Activated naive CD8-positive, alpha-beta T cell treated with anti-CD3 and anti-CD28 coated beads, Interleukin-2, amount 10 ng/mL, durations not matched to agents 7 days and 5 days (primary cell): ENCODE measurements at regions not wholly inside any gene's neighbourhood (a gene's known extent, or its start where the extent isn't known, plus 50 kb on each side); places are given as distances from the start of the nearest gene placed in this dataset.
A peak's percentile ranks its signal among the peaks of the same experiment; 100 is the strongest.
"Not testable (repeated sequence)": the region's sequence is repeated elsewhere in the genome, so short reads cannot be mapped to it uniquely, and the experiment has no call there.

Experiments used
- ATAC-seq: fragments of 150-1000 bp; cut with Tn5 transposase; one replicate; pipeline ENCODE4 v1.10.0; 2021; ENCODE audit warnings: low read depth, moderate library complexity
- POLR2A ChIA-PET: fragments of 350-600 bp; sonication (Branson Sonifier 250); formaldehyde crosslinking; loops from one replicate; lab custom pipeline; 2021; ENCODE audit warnings: antibody characterized with exemption; lab: Charles Lee
- DNase-seq: peaks from one replicate; pipeline ENCODE4 v3.0.0; 2021
- H3K27ac Mint-ChIP-seq: one replicate; pipeline ENCODE4 v1.8.0; 2022; ENCODE audit warnings: mild to moderate bottlenecking, mixed read lengths
- H3K27me3 Mint-ChIP-seq: one replicate; pipeline ENCODE4 v1.8.0; 2022; ENCODE audit warnings: mild to moderate bottlenecking, moderate library complexity, mixed read lengths
- H3K36me3 Mint-ChIP-seq: one replicate; pipeline ENCODE4 v1.8.0; 2021; ENCODE audit warnings: mild to moderate bottlenecking, mixed read lengths
- H3K4me1 Mint-ChIP-seq: one replicate; pipeline ENCODE4 v1.8.0; 2021; ENCODE audit warnings: mixed read lengths
- H3K4me3 Mint-ChIP-seq: one replicate; pipeline ENCODE4 v1.8.0; 2022; ENCODE audit warnings: mild to moderate bottlenecking, moderate library complexity, mixed read lengths
- H3K9me3 Mint-ChIP-seq: one replicate; pipeline ENCODE4 v1.8.0; 2021; ENCODE audit warnings: mixed read lengths

GRCh38 chr2:128612628-128613027, 294.0 kb upstream of the HS6ST1 start:
- H3K27ac Mint-ChIP-seq: no peak overlapping the region
- H3K9me3 Mint-ChIP-seq: no peaks in the 10 kb centered on the region
- no peaks in the 10 kb centered on the region for H3K27me3 Mint-ChIP-seq
- H3K36me3 Mint-ChIP-seq: no peaks in the 10 kb centered on the region
- DNase-seq: no peak
- POLR2A ChIA-PET: no interaction called here
- no peaks in the 10 kb centered on the region for H3K4me1 Mint-ChIP-seq
- ATAC-seq: no peak
- no peak overlapping the region for H3K4me3 Mint-ChIP-seq

DNA sequence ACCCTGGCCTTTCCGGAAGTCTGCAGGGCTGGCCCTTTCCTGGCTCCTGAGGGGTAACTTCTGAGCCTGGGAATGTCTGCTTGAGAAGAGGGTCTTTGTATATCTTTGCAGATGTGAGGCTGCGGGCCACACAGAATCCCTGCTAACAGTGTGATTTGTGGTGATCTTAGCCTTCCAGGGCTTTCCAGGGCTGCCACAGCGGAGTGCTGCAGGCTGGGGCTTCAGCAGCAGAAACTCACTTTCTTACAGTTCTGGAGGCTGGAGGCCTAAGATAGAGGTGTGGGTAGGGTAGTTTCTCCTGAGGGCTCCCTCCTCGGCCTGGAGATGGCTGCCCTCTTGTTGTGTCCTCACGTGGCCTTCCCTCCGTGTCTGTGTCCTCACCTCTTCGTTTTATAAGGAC, 294.7 kb upstream of the HS6ST1 start:
- no peaks in the 10 kb centered on the region for H3K36me3 Mint-ChIP-seq
- DNase-seq (no peak), ATAC-seq (no peak)
- H3K27ac Mint-ChIP-seq: no peak overlapping the region
- H3K4me3 Mint-ChIP-seq: no peak overlapping the region
- no peaks in the 10 kb centered on the region for H3K27me3 Mint-ChIP-seq
- no peaks in the 10 kb centered on the region for H3K4me1 Mint-ChIP-seq
- no peaks in the 10 kb centered on the region for H3K9me3 Mint-ChIP-seq
- POLR2A ChIA-PET: no interaction called here

DNA sequence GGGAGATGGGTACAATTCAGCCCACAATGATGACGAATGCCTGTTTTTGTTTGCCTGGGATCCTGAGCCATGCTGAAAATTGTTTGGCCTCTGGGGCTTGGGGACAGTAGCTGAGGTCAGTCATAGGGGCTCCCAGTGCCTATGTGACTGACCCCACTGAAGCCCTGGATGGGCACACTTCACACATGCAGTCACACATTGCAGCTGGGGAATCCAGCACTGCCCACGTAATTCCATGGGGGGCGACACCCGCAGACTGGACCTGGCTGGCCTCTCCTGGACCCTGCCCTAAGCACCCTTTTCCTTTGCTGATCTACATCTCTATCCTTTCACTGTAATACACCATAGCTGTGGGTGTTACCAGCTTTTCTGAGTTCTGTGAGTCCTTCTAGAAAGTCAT, 295.2 kb upstream of the HS6ST1 start:
- DNase-seq (no peak), ATAC-seq (no peak)
- Mint-ChIP-seq H3K4me3 (no peak overlapping the region), H3K36me3 (no peaks in the 10 kb centered on the region), H3K4me1 (no peaks in the 10 kb centered on the region), H3K27ac (no peak overlapping the region), H3K9me3 (no peaks in the 10 kb centered on the region), H3K27me3 (no peaks in the 10 kb centered on the region)
- POLR2A ChIA-PET: no interaction called here

DNA sequence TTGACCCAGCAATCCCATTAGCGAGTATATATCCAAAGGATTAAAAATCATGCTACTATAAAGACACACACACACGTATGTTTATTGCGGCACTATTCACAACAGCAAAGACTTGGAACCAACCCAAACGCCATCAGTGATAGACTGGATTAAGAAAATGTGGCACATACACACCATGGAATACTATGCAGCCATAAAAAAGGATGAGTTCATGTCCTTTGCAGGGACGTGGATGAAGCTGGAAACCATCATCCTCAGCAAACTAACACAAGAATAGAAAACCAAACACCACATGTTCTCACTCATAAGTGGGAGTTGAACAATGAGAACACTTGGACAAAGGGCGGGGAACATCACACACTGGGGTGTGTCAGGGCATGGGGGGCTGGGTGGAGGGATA, 296.2 kb upstream of the HS6ST1 start:
- ATAC-seq, POLR2A ChIA-PET, H3K27me3 Mint-ChIP-seq, H3K27ac Mint-ChIP-seq, H3K36me3 Mint-ChIP-seq, H3K4me3 Mint-ChIP-seq, H3K9me3 Mint-ChIP-seq, DNase-seq, H3K4me1 Mint-ChIP-seq: not testable (repeated sequence)

GRCh38 chr2:128615571-128615970, 296.9 kb upstream of the HS6ST1 start:
- H3K4me1 Mint-ChIP-seq: no peaks in the 10 kb centered on the region
- H3K36me3 Mint-ChIP-seq: no peaks in the 10 kb centered on the region
- ATAC-seq (no peak), DNase-seq (no peak)
- H3K4me3 Mint-ChIP-seq: no peak overlapping the region
- no peak overlapping the region for H3K27ac Mint-ChIP-seq
- no peaks in the 10 kb centered on the region for H3K9me3 Mint-ChIP-seq
- peaks cover 2% of the 10 kb centered on the region for H3K27me3 Mint-ChIP-seq
- POLR2A ChIA-PET: no interaction called here

DNA sequence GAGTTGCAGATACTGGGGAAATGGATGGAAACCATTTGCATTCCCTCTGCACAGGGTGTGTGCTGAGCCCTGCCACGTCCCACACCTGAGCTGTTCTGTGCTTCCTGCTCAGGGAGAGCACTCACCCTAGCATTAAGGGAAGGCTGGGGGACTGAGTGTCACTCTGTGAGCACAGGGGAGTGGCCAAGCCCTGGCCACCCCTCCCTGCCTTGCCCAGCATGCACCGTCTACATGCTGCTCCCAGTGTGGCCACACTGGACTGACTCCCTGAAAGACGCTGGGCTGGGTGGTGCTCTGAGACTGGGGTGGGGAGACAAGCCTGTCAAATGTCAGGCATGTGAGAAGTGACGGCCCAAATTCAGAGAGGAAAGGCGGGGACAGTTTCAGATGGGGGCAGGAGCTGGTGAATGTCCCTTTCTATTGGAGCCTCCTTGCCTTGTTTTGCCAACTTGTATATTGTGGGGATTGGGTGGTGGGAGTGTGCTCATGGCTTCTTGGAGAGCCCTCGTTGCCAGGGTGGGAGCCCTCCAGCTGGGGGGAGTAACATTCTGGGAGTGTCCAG, 298.4 kb upstream of the HS6ST1 start:
- Mint-ChIP-seq H3K27me3 (peaks cover 8% of the 10 kb centered on the region), H3K27ac (no peak overlapping the region), H3K4me3 (no peak overlapping the region), H3K4me1 (no peaks in the 10 kb centered on the region), H3K36me3 (no peaks in the 10 kb centered on the region), H3K9me3 (no peaks in the 10 kb centered on the region)
- DNase-seq: no peak
- ATAC-seq: no peak
- POLR2A ChIA-PET: no interaction called here

DNA sequence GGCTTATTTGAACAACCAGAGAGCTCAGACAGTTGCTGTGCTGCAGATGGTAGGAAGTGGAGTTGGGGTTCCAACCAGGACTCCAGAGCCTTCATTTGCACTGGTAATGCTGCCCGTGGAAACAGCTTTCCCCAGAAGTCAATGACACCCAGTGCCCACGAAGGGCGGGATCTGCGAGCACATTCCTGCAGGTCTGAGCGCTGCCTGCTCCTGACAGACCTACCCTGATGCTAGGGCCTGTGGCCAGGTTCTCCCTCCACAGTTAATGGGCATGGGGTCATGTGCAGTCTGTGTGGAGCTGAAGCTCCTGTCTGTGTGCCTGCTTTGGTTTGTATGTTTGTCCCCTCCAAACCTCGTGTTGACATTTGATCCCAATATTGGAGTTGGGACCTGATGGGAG, 299.0 kb upstream of the HS6ST1 start:
- no peak overlapping the region for H3K4me3 Mint-ChIP-seq
- H3K27me3 Mint-ChIP-seq: peaks cover 8% of the 10 kb centered on the region
- no peak for DNase-seq
- ATAC-seq: no peak
- H3K9me3 Mint-ChIP-seq: no peaks in the 10 kb centered on the region
- POLR2A ChIA-PET: no interaction called here
- no peaks in the 10 kb centered on the region for H3K4me1 Mint-ChIP-seq
- H3K36me3 Mint-ChIP-seq: no peaks in the 10 kb centered on the region
- no peak overlapping the region for H3K27ac Mint-ChIP-seq

DNA sequence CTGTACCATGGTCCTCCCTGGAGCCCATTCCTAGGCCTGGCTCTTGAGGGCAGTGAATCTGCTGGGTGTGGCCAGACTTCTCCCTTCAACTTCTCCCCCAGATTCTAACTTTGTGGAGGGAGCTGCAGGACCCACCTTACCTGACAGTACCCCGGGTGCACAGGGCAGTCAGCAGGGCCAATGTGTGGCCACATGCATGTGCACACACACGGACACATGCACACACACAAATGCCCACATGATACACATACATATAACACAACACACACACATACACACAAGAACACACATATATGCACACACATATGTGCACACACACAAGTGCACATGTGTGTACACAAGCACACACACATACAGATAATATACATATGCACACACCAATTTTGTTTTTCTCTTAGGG, 300.0 kb upstream of the HS6ST1 start:
- H3K9me3 Mint-ChIP-seq: no peaks in the 10 kb centered on the region
- H3K27me3 Mint-ChIP-seq: peaks cover 10% of the 10 kb centered on the region
- H3K4me3 Mint-ChIP-seq: no peak overlapping the region
- H3K4me1 Mint-ChIP-seq: peaks cover 1% of the 10 kb centered on the region
- no peaks in the 10 kb centered on the region for H3K36me3 Mint-ChIP-seq
- H3K27ac Mint-ChIP-seq: no peak overlapping the region
- DNase-seq (no peak), ATAC-seq (no peak)
- POLR2A ChIA-PET: no interaction called here

- H3K36me3 Mint-ChIP-seq: no peaks in the 10 kb centered on the region
- H3K27me3 Mint-ChIP-seq: peaks cover 12% of the 10 kb centered on the region
- no peak overlapping the region for H3K27ac Mint-ChIP-seq
- peaks cover 12% of the 10 kb centered on the region for H3K4me1 Mint-ChIP-seq
- ATAC-seq: no peak
- POLR2A ChIA-PET: no interaction called here
- H3K9me3 Mint-ChIP-seq: no peaks in the 10 kb centered on the region
- no peak overlapping the region for H3K4me3 Mint-ChIP-seq
- DNase-seq: no peak
Measured at GRCh38 chr2:128619471-128620325, 301.0 kb upstream of the HS6ST1 start.

DNA sequence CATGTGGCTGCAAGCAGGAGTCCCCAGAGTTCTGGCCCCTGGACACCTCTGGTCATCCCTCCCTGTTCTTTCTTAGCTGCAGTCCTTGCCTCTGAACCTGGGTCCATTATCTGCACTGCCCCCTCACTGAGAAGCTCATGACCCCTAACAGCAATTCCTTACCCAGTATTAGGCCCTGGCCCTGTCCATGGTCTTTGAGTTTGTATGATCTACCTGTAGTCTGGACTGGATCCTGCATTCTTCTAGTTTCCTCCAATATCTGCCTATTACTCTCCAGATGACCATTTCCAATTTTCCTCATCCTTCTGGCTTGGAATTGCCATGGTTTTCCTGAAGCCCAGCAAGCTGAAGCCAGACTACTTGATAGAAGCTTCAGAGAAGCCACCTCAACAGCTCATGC, 302.4 kb upstream of the HS6ST1 start:
- no peak for DNase-seq
- Mint-ChIP-seq H3K4me1 (peaks cover 17% of the 10 kb centered on the region), H3K9me3 (no peaks in the 10 kb centered on the region), H3K36me3 (no peaks in the 10 kb centered on the region), H3K27me3 (peaks cover 23% of the 10 kb centered on the region), H3K4me3 (no peak overlapping the region), H3K27ac (no peak overlapping the region)
- ATAC-seq: no peak
- POLR2A ChIA-PET: no interaction called here

DNA sequence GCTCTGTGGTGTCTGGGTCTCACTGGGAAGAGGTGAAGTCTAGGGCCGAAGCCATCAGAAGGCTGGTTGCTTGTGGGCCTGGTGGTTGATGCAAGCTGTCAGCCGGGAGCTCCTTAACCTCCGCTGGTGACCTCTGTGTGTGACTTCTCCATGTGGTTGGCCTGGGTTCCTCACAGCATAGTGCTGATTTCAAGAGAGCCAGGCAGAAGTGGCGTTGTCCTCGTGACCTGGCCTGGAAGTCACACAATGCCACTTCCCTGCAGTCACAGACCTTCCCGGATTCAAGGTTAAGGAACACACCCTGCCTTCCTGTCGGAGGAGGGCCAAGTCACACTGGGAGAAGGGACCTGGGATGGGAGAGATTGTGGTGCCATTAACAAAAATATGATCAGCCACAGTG, 303.7 kb upstream of the HS6ST1 start:
- ATAC-seq (no peak), DNase-seq (no peak)
- no peak overlapping the region for H3K27ac Mint-ChIP-seq
- H3K27me3 Mint-ChIP-seq: peaks cover 32% of the 10 kb centered on the region
- H3K36me3 Mint-ChIP-seq: no peaks in the 10 kb centered on the region
- no peaks in the 10 kb centered on the region for H3K9me3 Mint-ChIP-seq
- POLR2A ChIA-PET: no interaction called here
- H3K4me1 Mint-ChIP-seq: peaks cover 17% of the 10 kb centered on the region
- H3K4me3 Mint-ChIP-seq: no peak overlapping the region

GRCh38 chr2:128622955-128623620, 304.4 kb upstream of the HS6ST1 start:
- ATAC-seq (no peak), DNase-seq (no peak)
- no peaks in the 10 kb centered on the region for H3K36me3 Mint-ChIP-seq
- no peak overlapping the region for H3K27ac Mint-ChIP-seq
- H3K4me1 Mint-ChIP-seq: peaks cover 17% of the 10 kb centered on the region
- H3K9me3 Mint-ChIP-seq: no peaks in the 10 kb centered on the region
- POLR2A ChIA-PET: interaction anchor here (0.7 kb wide), 1 partner anchor 920 kb away, joined by 3 read pairs; no protein-coding TSS in a partner anchor
- H3K27me3 Mint-ChIP-seq: peaks cover 35% of the 10 kb centered on the region
- H3K4me3 Mint-ChIP-seq: no peak overlapping the region

- POLR2A ChIA-PET: no interaction called here
- peaks cover 43% of the 10 kb centered on the region for H3K27me3 Mint-ChIP-seq
- peak; percentile 83 for ATAC-seq
- H3K4me1 Mint-ChIP-seq: peaks cover 17% of the 10 kb centered on the region
- H3K9me3 Mint-ChIP-seq: no peaks in the 10 kb centered on the region
- peak overlapping the region; percentile 77 for H3K27ac Mint-ChIP-seq
- H3K4me3 Mint-ChIP-seq: peak overlapping the region; percentile 64
- H3K36me3 Mint-ChIP-seq: no peaks in the 10 kb centered on the region
- peak; percentile 46 for DNase-seq
Measured at GRCh38 chr2:128623776-128624761, 305.4 kb upstream of the HS6ST1 start.
